ENCODE measurements at regions not wholly inside any gene's neighbourhood (a gene's known extent, or its start where the extent isn't known, plus 50 kb on each side); places are given as distances from the start of the nearest gene placed in this dataset.
A peak's percentile ranks its signal among the peaks of the same experiment; 100 is the strongest.

GRCh38 chr3:105997800-105998526 lies 129.2 kb upstream of the CBLB start:
- DNase-seq (ENCODE audit: low read depth): peak; percentile 59
- no peak for TF ChIP-seq CTCF (IDR thresholded peaks at IDR 0.05; ENCODE audit: low read depth, low read length, missing control alignments)
- in situ Hi-C loops (cut with HindIII; ENCODE audit: low sequenced_read_pairs): no loop called here
- H3K4me3 ChIP-seq (ENCODE audit: low read depth, low read length): no peak overlapping the region

- no peak for TF ChIP-seq CTCF (IDR thresholded peaks at IDR 0.05; ENCODE audit: low read depth, low read length, missing control alignments)
- DNase-seq (ENCODE audit: low read depth): no peak
- in situ Hi-C loops (cut with HindIII; ENCODE audit: low sequenced_read_pairs): no loop called here
- H3K4me3 ChIP-seq (ENCODE audit: low read depth, low read length): no peak overlapping the region
Measured at GRCh38 chr3:105999856-106000255, 131.0 kb upstream of the CBLB start.

- in situ Hi-C loops (cut with HindIII; ENCODE audit: low sequenced_read_pairs): no loop called here
- H3K4me3 ChIP-seq (ENCODE audit: low read depth, low read length): no peak overlapping the region
- no peak for DNase-seq (ENCODE audit: low read depth)
- no peak for TF ChIP-seq CTCF (IDR thresholded peaks at IDR 0.05; ENCODE audit: low read depth, low read length, missing control alignments)
Measured at GRCh38 chr3:106001923-106002322, 133.1 kb upstream of the CBLB start.

GRCh38 chr3:106004137-106004681 lies 135.4 kb upstream of the CBLB start:
- DNase-seq (ENCODE audit: low read depth): peak; percentile 26
- H3K4me3 ChIP-seq (ENCODE audit: low read depth, low read length): no peak overlapping the region
- in situ Hi-C loops (cut with HindIII; ENCODE audit: low sequenced_read_pairs): no loop called here

GRCh38 chr3:106004826-106005225 lies 136.0 kb upstream of the CBLB start:
- in situ Hi-C loops (cut with HindIII; ENCODE audit: low sequenced_read_pairs): no loop called here
- TF ChIP-seq CTCF (IDR thresholded peaks at IDR 0.05; ENCODE audit: low read depth, low read length, missing control alignments): no peak
- DNase-seq (ENCODE audit: low read depth): no peak
- no peak overlapping the region for H3K4me3 ChIP-seq (ENCODE audit: low read depth, low read length)

More at GRCh38 chr3:106004137-106004681, 135.4 kb upstream of the CBLB start:
- no peak for TF ChIP-seq CTCF (IDR thresholded peaks at IDR 0.05; ENCODE audit: low read depth, low read length, missing control alignments)

- TF ChIP-seq CTCF (IDR thresholded peaks at IDR 0.05; ENCODE audit: low read depth, low read length, missing control alignments): no peak
- DNase-seq (ENCODE audit: low read depth): peak; percentile 61
- H3K4me3 ChIP-seq (ENCODE audit: low read depth, low read length): no peak overlapping the region
- in situ Hi-C loops (cut with HindIII; ENCODE audit: low sequenced_read_pairs): no loop called here
Measured at GRCh38 chr3:106006001-106006400, 137.2 kb upstream of the CBLB start.

Data from astrocyte of the cerebellum (primary cell).